ENCODE measurements at regions not wholly inside any gene's neighbourhood (a gene's known extent, or its start where the extent isn't known, plus 50 kb on each side); places are given as distances from the start of the nearest gene placed in this dataset.

- 87 to 91% methylated on average over 4 of the region's 4 CpGs for WGBS, 2 donors
- intact Hi-C loops (cut with DNase I) = no loop called here
- no peak overlapping the region for H3K27ac ChIP-seq
- H3K4me3 ChIP-seq = no peak overlapping the region
- DNase-seq = no peak
- H3K9me3 ChIP-seq = no peaks in the 10 kb centered on the region
- H3K4me1 ChIP-seq = no peaks in the 10 kb centered on the region
- no peaks in the 10 kb centered on the region for H3K36me3 ChIP-seq
- TF ChIP-seq CTCF (IDR thresholded peaks at IDR 0.05) (no peak), POLR2AphosphoS5 (IDR thresholded peaks at IDR 0.05) (no peak), EP300 (IDR thresholded peaks at IDR 0.05) (no peak), POLR2A (IDR thresholded peaks at IDR 0.05) (no peak)
- H3K27me3 ChIP-seq = no peaks in the 10 kb centered on the region
Observed at GRCh38 chr13:47110141-47110540, 213.3 kb upstream of the HTR2A start.

- Histone ChIP-seq H3K9me3 (no peaks in the 10 kb centered on the region), H3K36me3 (no peaks in the 10 kb centered on the region), H3K27ac (no peak overlapping the region), H3K27me3 (no peaks in the 10 kb centered on the region), H3K4me3 (no peak overlapping the region), H3K4me1 (no peaks in the 10 kb centered on the region)
- DNase-seq = no peak
- no peak for TF ChIP-seq POLR2AphosphoS5 (IDR thresholded peaks at IDR 0.05)
- no peak for TF ChIP-seq POLR2A (IDR thresholded peaks at IDR 0.05)
- no peak for TF ChIP-seq EP300 (IDR thresholded peaks at IDR 0.05)
- no peak for TF ChIP-seq CTCF (IDR thresholded peaks at IDR 0.05)
- intact Hi-C loops (cut with DNase I) = no loop called here
- 48 to 67% methylated on average over 4 of the region's 4 CpGs for WGBS, 2 donors
Observed at GRCh38 chr13:47109028-47109427, 212.2 kb upstream of the HTR2A start.

DNA sequence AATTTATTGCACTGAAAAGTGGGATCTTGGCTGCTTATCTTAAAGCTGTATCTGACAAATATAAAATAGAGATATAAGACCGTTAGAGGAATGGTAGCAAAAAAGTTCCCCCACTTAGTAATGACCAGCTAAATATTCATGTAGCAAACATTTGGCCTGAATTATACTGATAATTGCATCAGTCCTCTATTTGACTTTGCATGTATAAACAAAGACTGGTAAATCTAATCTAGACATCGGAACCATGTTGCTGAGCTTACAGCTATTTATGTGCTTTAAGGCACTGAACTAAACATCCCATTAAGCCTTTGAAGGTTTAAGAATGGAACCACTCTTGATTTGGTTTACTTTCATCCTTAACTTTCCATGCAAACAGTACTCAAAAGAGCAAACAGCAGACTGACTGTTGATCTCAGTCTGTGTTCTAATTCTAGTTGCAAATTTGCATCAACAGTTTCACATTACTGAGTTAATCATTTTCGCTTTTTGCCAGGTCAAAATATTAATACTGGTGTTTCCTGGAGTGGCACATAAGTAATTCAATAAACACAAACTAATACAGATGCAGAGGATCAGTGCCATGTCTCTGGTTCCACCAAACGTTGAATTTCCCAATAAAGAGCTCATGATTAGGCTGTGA lies 203.5 kb upstream of the HTR2A start:
- Histone ChIP-seq H3K4me1 (peaks cover 0 to 21% (median 3%) of the 10 kb centered on the region in 4 donors), H3K27ac (no peak overlapping the region), H3K27me3 (no peaks in the 10 kb centered on the region), H3K36me3 (no peaks in the 10 kb centered on the region), H3K4me3 (no peak overlapping the region), H3K9me3 (no peaks in the 10 kb centered on the region)
- DNase-seq = no peak
- intact Hi-C loops (cut with DNase I) = no loop called here
- WGBS, 2 donors = 49 to 55% methylated on average over 4 of the region's 4 CpGs
- no peak for TF ChIP-seq EP300 (IDR thresholded peaks at IDR 0.05)
- TF ChIP-seq CTCF (IDR thresholded peaks at IDR 0.05) = no peak
- no peak for TF ChIP-seq POLR2AphosphoS5 (IDR thresholded peaks at IDR 0.05)
- TF ChIP-seq POLR2A (IDR thresholded peaks at IDR 0.05) = no peak

DNA sequence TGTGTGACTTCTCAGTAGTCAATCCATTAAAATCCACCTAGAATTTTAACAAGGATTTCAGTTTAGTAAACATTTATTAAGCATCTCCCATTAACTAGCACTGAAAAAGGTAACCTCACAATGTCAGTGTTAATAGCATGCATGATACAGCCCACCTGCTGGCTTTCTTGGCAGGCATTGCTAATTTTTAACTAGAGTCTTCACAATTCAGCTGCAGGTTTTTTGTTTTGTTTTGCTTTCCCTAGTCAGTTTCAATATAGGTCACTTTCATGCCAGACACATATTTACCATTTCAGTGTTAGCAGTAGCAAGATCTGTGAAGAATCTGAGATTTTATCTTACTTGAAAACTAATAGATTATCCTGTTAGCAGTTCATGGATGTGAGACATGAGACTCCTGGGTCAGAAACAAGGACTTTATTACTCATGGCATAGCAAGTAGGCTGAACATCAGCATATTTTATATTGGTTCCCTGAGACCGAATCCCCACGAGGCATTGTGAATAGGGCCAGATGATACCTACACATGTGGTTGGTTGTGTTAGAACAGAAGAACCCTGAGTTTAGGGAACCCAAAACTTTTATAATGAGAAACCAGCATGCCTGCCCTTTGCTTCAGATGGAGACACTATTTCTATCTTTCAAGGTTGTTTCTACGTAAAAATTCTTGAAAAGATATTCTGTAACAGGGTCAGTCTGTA lies 198.0 kb upstream of the HTR2A start:
- no peak for DNase-seq
- Histone ChIP-seq H3K4me1 (peaks cover 0 to 37% (median 13%) of the 10 kb centered on the region in 4 donors), H3K27me3 (no peaks in the 10 kb centered on the region), H3K9me3 (no peaks in the 10 kb centered on the region), H3K4me3 (no peak overlapping the region), H3K27ac (no peak overlapping the region), H3K36me3 (no peaks in the 10 kb centered on the region)
- TF ChIP-seq POLR2AphosphoS5 (IDR thresholded peaks at IDR 0.05) (no peak), EP300 (IDR thresholded peaks at IDR 0.05) (no peak)
- intact Hi-C loops (cut with DNase I) = loop anchor here (2.0 kb wide), 1 partner anchor 46 kb away; no protein-coding TSS in a partner anchor
- WGBS, 2 donors = 70% methylated on average over 3 of the region's 3 CpGs

- WGBS, 2 donors = 25 to 65% methylated on average over 2 of the region's 2 CpGs
- Histone ChIP-seq H3K36me3 (no peaks in the 10 kb centered on the region), H3K9me3 (no peaks in the 10 kb centered on the region), H3K27me3 (no peaks in the 10 kb centered on the region), H3K27ac (no peak overlapping the region), H3K4me3 (no peak overlapping the region), H3K4me1 (peaks cover 0 to 35% (median 13%) of the 10 kb centered on the region in 4 donors)
- TF ChIP-seq POLR2AphosphoS5 (IDR thresholded peaks at IDR 0.05) (peak in 3 of 4 donors; percentile 30 to 50 (median 35)), EP300 (IDR thresholded peaks at IDR 0.05) (no peak), CTCF (IDR thresholded peaks at IDR 0.05) (no peak), POLR2A (IDR thresholded peaks at IDR 0.05) (no peak)
- DNase-seq = no peak
- intact Hi-C loops (cut with DNase I) = no loop called here
Observed at GRCh38 chr13:47092202-47092601, 195.3 kb upstream of the HTR2A start.

Measured in sigmoid colon (tissue), 6 donors.